ENCODE measurements at regions not wholly inside any gene's neighbourhood (a gene's known extent, or its start where the extent isn't known, plus 50 kb on each side); places are given as distances from the start of the nearest gene placed in this dataset.

GRCh38 chr16:86661706-86662105 is 83.4 kb downstream of the FOXL1 start:
- TF ChIP-seq CTCF (IDR thresholded peaks at IDR 0.05) (no peak), POLR2A (IDR thresholded peaks at IDR 0.05) (no peak)

Data from ovary (tissue), 3 donors.